ENCODE measurements at regions not wholly inside any gene's neighbourhood (a gene's known extent, or its start where the extent isn't known, plus 50 kb on each side); places are given as distances from the start of the nearest gene placed in this dataset.

- no peak for TF ChIP-seq CTCF (IDR thresholded peaks at IDR 0.05; ENCODE audit: extremely low read depth, missing control alignments)
- DNase-seq (ENCODE audit: low spot score), result no peak
Measured at GRCh38 chr5:42043400-42043799, 118.3 kb downstream of the FBXO4 start.

- peak; percentile 55 for TF ChIP-seq CTCF (IDR thresholded peaks at IDR 0.05; ENCODE audit: extremely low read depth, missing control alignments)
- DNase-seq (ENCODE audit: low spot score), result peak; percentile 59
Measured at GRCh38 chr5:42057254-42057690, 132.2 kb downstream of the FBXO4 start.

GRCh38 chr5:42059291-42059690 is 134.2 kb downstream of the FBXO4 start:
- TF ChIP-seq CTCF (IDR thresholded peaks at IDR 0.05; ENCODE audit: extremely low read depth, missing control alignments), result no peak
- DNase-seq (ENCODE audit: low spot score), result no peak

- DNase-seq (ENCODE audit: low spot score), result no peak
- TF ChIP-seq CTCF (IDR thresholded peaks at IDR 0.05; ENCODE audit: extremely low read depth, missing control alignments), result no peak
Measured at GRCh38 chr5:42059778-42060464, 134.8 kb downstream of the FBXO4 start.

- DNase-seq (ENCODE audit: low spot score), result no peak
- TF ChIP-seq CTCF (IDR thresholded peaks at IDR 0.05; ENCODE audit: extremely low read depth, missing control alignments), result no peak
Measured at GRCh38 chr5:42061121-42061520, 136.0 kb downstream of the FBXO4 start.

- TF ChIP-seq CTCF (IDR thresholded peaks at IDR 0.05; ENCODE audit: extremely low read depth, missing control alignments), result no peak
- DNase-seq (ENCODE audit: low spot score), result no peak
Measured at GRCh38 chr5:42064821-42065220, 139.7 kb downstream of the FBXO4 start.

- no peak for TF ChIP-seq CTCF (IDR thresholded peaks at IDR 0.05; ENCODE audit: extremely low read depth, missing control alignments)
- no peak for DNase-seq (ENCODE audit: low spot score)
Measured at GRCh38 chr5:42066131-42066530, 141.1 kb downstream of the FBXO4 start.
